ENCODE measurements at regions not wholly inside any gene's neighbourhood (a gene's known extent, or its start where the extent isn't known, plus 50 kb on each side); places are given as distances from the start of the nearest gene placed in this dataset.

- TF ChIP-seq CTCF (IDR thresholded peaks at IDR 0.05; ENCODE audit: low read depth, low read length): no peak
- no peak overlapping the region for H3K4me3 ChIP-seq (replicated peaks in 1 of 2; ENCODE audit: low read depth in 2 of 2, low read length in 2 of 2)
- DNase-seq (ENCODE audit: low read depth in 2 of 2): peak in 1 of 2 donors; percentile 39
Measured at GRCh38 chr10:6738112-6738768, 158.2 kb upstream of the PRKCQ start.

GRCh38 chr10:6737758-6738111 lies 157.7 kb upstream of the PRKCQ start:
- no peak for DNase-seq (ENCODE audit: low read depth in 2 of 2)
- no peak overlapping the region for H3K4me3 ChIP-seq (replicated peaks in 1 of 2; ENCODE audit: low read depth in 2 of 2, low read length in 2 of 2)
- TF ChIP-seq CTCF (IDR thresholded peaks at IDR 0.05; ENCODE audit: low read depth, low read length): no peak

GRCh38 chr10:6737080-6737641 lies 157.1 kb upstream of the PRKCQ start:
- no peak for TF ChIP-seq CTCF (IDR thresholded peaks at IDR 0.05; ENCODE audit: low read depth, low read length)
- no peak overlapping the region for H3K4me3 ChIP-seq (replicated peaks in 1 of 2; ENCODE audit: low read depth in 2 of 2, low read length in 2 of 2)
- DNase-seq (ENCODE audit: low read depth in 2 of 2): peak; percentile 29 to 46

GRCh38 chr10:6734286-6734685 lies 154.2 kb upstream of the PRKCQ start:
- no peak overlapping the region for H3K4me3 ChIP-seq (replicated peaks in 1 of 2; ENCODE audit: low read depth in 2 of 2, low read length in 2 of 2)
- no peak for TF ChIP-seq CTCF (IDR thresholded peaks at IDR 0.05; ENCODE audit: low read depth, low read length)
- no peak for DNase-seq (ENCODE audit: low read depth in 2 of 2)

GRCh38 chr10:6729861-6730344 lies 149.8 kb upstream of the PRKCQ start:
- H3K4me3 ChIP-seq (replicated peaks in 1 of 2; ENCODE audit: low read depth in 2 of 2, low read length in 2 of 2): no peak overlapping the region
- peak in 1 of 2 donors; percentile 82 for DNase-seq (ENCODE audit: low read depth in 2 of 2)
- no peak for TF ChIP-seq CTCF (IDR thresholded peaks at IDR 0.05; ENCODE audit: low read depth, low read length)

GRCh38 chr10:6729071-6729774 lies 149.1 kb upstream of the PRKCQ start:
- H3K4me3 ChIP-seq (replicated peaks in 1 of 2; ENCODE audit: low read depth in 2 of 2, low read length in 2 of 2): no peak overlapping the region
- peak; percentile 28 to 63 for DNase-seq (ENCODE audit: low read depth in 2 of 2)
- TF ChIP-seq CTCF (IDR thresholded peaks at IDR 0.05; ENCODE audit: low read depth, low read length): no peak

Data from cardiac fibroblast (primary cell).